Forelimb muscle (tissue), 1 donor: ENCODE measurements at regions not wholly inside any gene's neighbourhood (a gene's known extent, or its start where the extent isn't known, plus 50 kb on each side); places are given as distances from the start of the nearest gene placed in this dataset.
A peak's percentile ranks its signal among the peaks of the same experiment; 100 is the strongest.
"Not testable (repeated sequence)": the region's sequence is repeated elsewhere in the genome, so short reads cannot be mapped to it uniquely, and the experiment has no call there.

ENCODE experiments used
- DNase-seq: peaks from one replicate; pipeline ENCODE4 v3.0.0-alpha.2; 2013; ENCODE audit warnings: low read depth

GRCh38 chr4:118502967-118503366, 150.2 kb upstream of the PRSS12 start:
- DNase-seq: not testable (repeated sequence)

- not testable (repeated sequence) for DNase-seq
Observed at GRCh38 chr4:118504927-118505326, 152.1 kb upstream of the PRSS12 start.

GRCh38 chr4:118505491-118505890, 152.7 kb upstream of the PRSS12 start:
- not testable (repeated sequence) for DNase-seq

GRCh38 chr4:118512870-118513269, 160.1 kb upstream of the PRSS12 start:
- not testable (repeated sequence) for DNase-seq

- not testable (repeated sequence) for DNase-seq
Observed at GRCh38 chr4:118514332-118514731, 161.5 kb upstream of the PRSS12 start.

- not testable (repeated sequence) for DNase-seq
Observed at GRCh38 chr4:118516107-118516506, 163.3 kb upstream of the PRSS12 start.

- DNase-seq: not testable (repeated sequence)
Observed at GRCh38 chr4:118530107-118530506, 155.1 kb upstream of the METTL14 start.

- DNase-seq: not testable (repeated sequence)
Observed at GRCh38 chr4:118531947-118532346, 153.2 kb upstream of the METTL14 start.

GRCh38 chr4:118535788-118536187, 149.4 kb upstream of the METTL14 start:
- DNase-seq: not testable (repeated sequence)

- DNase-seq: peak; percentile 8
Observed at GRCh38 chr4:118539412-118540077, 145.6 kb upstream of the METTL14 start.

GRCh38 chr4:118556576-118556975, 128.6 kb upstream of the METTL14 start:
- not testable (repeated sequence) for DNase-seq

- no peak for DNase-seq
Observed at GRCh38 chr4:118557298-118557851, 127.8 kb upstream of the METTL14 start.

- not testable (repeated sequence) for DNase-seq
Observed at GRCh38 chr4:118558188-118558587, 127.0 kb upstream of the METTL14 start.

GRCh38 chr4:118561559-118561958, 123.6 kb upstream of the METTL14 start:
- not testable (repeated sequence) for DNase-seq

- not testable (repeated sequence) for DNase-seq
Observed at GRCh38 chr4:118566003-118566513, 119.1 kb upstream of the METTL14 start.

GRCh38 chr4:118572991-118573390, 112.2 kb upstream of the METTL14 start:
- DNase-seq: not testable (repeated sequence)

GRCh38 chr4:118574251-118574913, 110.8 kb upstream of the METTL14 start:
- not testable (repeated sequence) for DNase-seq

- DNase-seq: not testable (repeated sequence)
Observed at GRCh38 chr4:118575057-118575456, 110.1 kb upstream of the METTL14 start.

GRCh38 chr4:118575726-118576125, 109.5 kb upstream of the METTL14 start:
- not testable (repeated sequence) for DNase-seq

- DNase-seq: not testable (repeated sequence)
Observed at GRCh38 chr4:118576709-118577219, 108.4 kb upstream of the METTL14 start.

- no peak for DNase-seq
Observed at GRCh38 chr4:118585015-118585414, 100.2 kb upstream of the METTL14 start.

GRCh38 chr4:118586357-118586790, 98.8 kb upstream of the METTL14 start:
- no peak for DNase-seq
